K562 (cell line): ENCODE measurements at regions not wholly inside any gene's neighbourhood (a gene's known extent, or its start where the extent isn't known, plus 50 kb on each side); places are given as distances from the start of the nearest gene placed in this dataset.

Source experiments
- CTCF ChIP-seq, 3 experiments: IDR thresholded peaks in 2 of 3; conservative IDR thresholded peaks in 1 of 3; 2 replicates each; pipeline ENCODE4 v1.5.1; 2011 to 2012; ENCODE audit warnings: low read length in 3 of 3, mild to moderate bottlenecking in 3 of 3, control low read depth in 2 of 3, improper control_type of control experiment in 1 of 3, inconsistent platforms in 1 of 3, low read depth in 1 of 3, mixed read lengths in 1 of 3, moderate library complexity in 1 of 3; ENCODE audit not compliant: insufficient read depth in 2 of 3
- EP300 ChIP-seq: IDR thresholded peaks from 2 replicates; pipeline ENCODE4 v1.6.1; 2012; ENCODE audit warnings: low read length, improper control_type of control experiment
- NONO ChIP-seq, 2 experiments: fragments of 200-400 bp in 1 of 2; fragments of 450-650 bp in 1 of 2; formaldehyde crosslinking in 1 of 2; IDR thresholded peaks; 2 replicates each; pipeline ENCODE4 v1.6.1; 2017; ENCODE audit warnings: low read depth in 2 of 2, mild to moderate bottlenecking in 2 of 2, moderate library complexity in 2 of 2, low read length in 1 of 2
- RB1 ChIP-seq: fragments of 450-650 bp; IDR thresholded peaks from 2 replicates; pipeline ENCODE4 v1.6.1; 2017; ENCODE audit warnings: low read depth, mild to moderate bottlenecking
- RFX5 ChIP-seq: IDR thresholded peaks from 2 replicates; pipeline ENCODE4 v1.6.1; 2011; ENCODE audit warnings: low read depth, mild to moderate bottlenecking, improper control_type of control experiment, low read length
- SRF ChIP-seq, 2 experiments: fragments of 250-450, 450-650 bp in 1 of 2; sonication (Bioruptor Pico) in 1 of 2; sonication (generic) in 1 of 2; formaldehyde crosslinking; IDR thresholded peaks; 2 replicates each; pipeline versions ENCODE4 v1.5.0 to v1.5.1; 2020 to 2022; ENCODE audit warnings: mild to moderate bottlenecking in 1 of 2, missing genetic modification reagents in 1 of 2
- ZC3H4 ChIP-seq: sonication (generic); formaldehyde crosslinking; IDR thresholded peaks from 2 replicates; pipeline ENCODE4 v1.9.0; 2021; ENCODE audit warnings: missing genetic modification reagents, borderline replicate concordance
- ZFX ChIP-seq: sonication (generic); formaldehyde crosslinking; IDR thresholded peaks from 2 replicates; pipeline ENCODE4 v1.8.0; 2022; ENCODE audit warnings: mild to moderate bottlenecking, missing genetic modification reagents, moderate library complexity
- ZNF12 ChIP-seq: sonication (generic); formaldehyde crosslinking; IDR thresholded peaks from 2 replicates; pipeline ENCODE4 v1.4.0; 2020; ENCODE audit warnings: mild to moderate bottlenecking, missing genetic modification reagents

- TF ChIP-seq CTCF (IDR thresholded peaks at IDR 0.05 in 2 of 3, conservative IDR thresholded peaks at IDR 0.05 in 1 of 3; ENCODE audit: insufficient read depth in 2 of 3, low read depth in 1 of 3, low read length in 3 of 3) = no peak
- no peak for TF ChIP-seq ZNF12 (CRISPR knock-in tag)
- TF ChIP-seq ZC3H4 (CRISPR knock-in tag) = no peak
- TF ChIP-seq ZFX (CRISPR knock-in tag) = no peak
- no peak for TF ChIP-seq NONO (IDR thresholded peaks at IDR 0.05; ENCODE audit: low read depth in 2 of 2, low read length in 1 of 2)
- TF ChIP-seq RB1 = no peak
- no peak for TF ChIP-seq EP300
- TF ChIP-seq SRF (CRISPR knock-in tag; IDR thresholded peaks at IDR 0.05) = no peak
- no peak for TF ChIP-seq RFX5
Observed at GRCh38 chr1:233780049-233780448, 124.4 kb upstream of the SLC35F3 start.
